ENCODE measurements at regions not wholly inside any gene's neighbourhood (a gene's known extent, or its start where the extent isn't known, plus 50 kb on each side); places are given as distances from the start of the nearest gene placed in this dataset.

DNA sequence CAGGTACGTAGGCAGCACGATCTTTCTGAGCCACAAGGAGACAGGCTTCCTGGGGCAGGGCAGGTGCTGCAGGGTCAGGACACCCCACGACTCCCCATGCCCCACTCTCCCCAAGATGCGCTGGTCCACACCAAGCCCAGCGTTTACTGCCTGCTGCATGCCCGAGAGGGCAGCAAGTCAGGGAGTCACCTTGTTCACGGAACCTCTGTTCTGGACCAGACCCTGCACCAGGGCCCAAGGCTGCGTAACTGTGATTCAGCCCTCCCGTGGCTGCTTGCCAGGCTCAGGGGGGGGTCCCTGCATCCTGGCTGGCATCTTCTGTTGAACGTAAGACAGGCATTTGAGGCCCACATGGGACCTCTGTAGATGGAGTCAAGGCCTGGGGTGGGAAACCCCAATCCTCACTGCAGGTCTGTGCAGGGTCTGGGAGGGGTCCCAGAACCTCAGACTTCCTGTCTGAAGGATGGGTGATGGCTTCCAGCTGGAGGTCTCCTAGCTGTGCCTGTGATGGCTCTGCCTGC is 228.6 kb upstream of the RTL1 start:
- DNase-seq, result no peak
- no peak overlapping the region for H3K4me3 ChIP-seq (ENCODE audit: low read depth, low read length)
- TF ChIP-seq, protein P1, sequence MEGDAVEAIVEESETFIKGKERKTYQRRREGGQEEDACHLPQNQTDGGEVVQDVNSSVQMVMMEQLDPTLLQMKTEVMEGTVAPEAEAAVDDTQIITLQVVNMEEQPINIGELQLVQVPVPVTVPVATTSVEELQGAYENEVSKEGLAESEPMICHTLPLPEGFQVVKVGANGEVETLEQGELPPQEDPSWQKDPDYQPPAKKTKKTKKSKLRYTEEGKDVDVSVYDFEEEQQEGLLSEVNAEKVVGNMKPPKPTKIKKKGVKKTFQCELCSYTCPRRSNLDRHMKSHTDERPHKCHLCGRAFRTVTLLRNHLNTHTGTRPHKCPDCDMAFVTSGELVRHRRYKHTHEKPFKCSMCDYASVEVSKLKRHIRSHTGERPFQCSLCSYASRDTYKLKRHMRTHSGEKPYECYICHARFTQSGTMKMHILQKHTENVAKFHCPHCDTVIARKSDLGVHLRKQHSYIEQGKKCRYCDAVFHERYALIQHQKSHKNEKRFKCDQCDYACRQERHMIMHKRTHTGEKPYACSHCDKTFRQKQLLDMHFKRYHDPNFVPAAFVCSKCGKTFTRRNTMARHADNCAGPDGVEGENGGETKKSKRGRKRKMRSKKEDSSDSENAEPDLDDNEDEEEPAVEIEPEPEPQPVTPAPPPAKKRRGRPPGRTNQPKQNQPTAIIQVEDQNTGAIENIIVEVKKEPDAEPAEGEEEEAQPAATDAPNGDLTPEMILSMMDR (IDR thresholded peaks at IDR 0.05; ENCODE audit: low read depth, low read length), result no peak
- H3K9me3 ChIP-seq, result no peaks in the 10 kb centered on the region
- H3K4me1 ChIP-seq, result 0 out of 2 replicates have a peak, but pooled peaks cover 4% of the 10 kb centered on the region
- no peaks in the 10 kb centered on the region for H3K27me3 ChIP-seq
- no peaks in the 10 kb centered on the region for H3K36me3 ChIP-seq

- TF ChIP-seq, protein P1 (IDR thresholded peaks at IDR 0.05; ENCODE audit: low read depth, low read length), result no peak
These were observed 229.1 kb upstream of the RTL1 start for GRCh38 chr14:101132588-101132987.

DNA sequence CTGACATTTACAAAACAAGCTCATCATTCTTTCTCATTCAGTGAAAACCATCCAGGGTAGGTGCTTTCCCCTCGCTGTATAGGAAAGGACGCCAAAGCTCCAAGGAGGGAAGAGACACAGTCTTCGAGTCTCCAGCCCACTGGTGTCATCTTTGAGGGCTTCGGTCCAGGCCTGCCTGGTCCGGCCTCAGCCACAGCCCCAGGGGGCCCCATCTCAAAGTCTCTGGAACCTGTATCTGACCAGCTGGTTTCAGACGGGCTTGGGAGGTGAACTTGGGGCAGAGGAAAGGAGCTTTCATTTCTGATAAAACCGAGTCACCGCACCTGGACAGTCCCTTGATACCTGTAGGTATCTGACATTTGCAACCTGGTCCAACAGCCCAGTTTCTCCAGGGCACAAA is 229.5 kb upstream of the RTL1 start:
- no peaks in the 10 kb centered on the region for H3K9me3 ChIP-seq
- H3K36me3 ChIP-seq, result no peaks in the 10 kb centered on the region
- 0 out of 2 replicates have a peak, but pooled peaks cover 4% of the 10 kb centered on the region for H3K4me1 ChIP-seq
- TF ChIP-seq, protein P1 (IDR thresholded peaks at IDR 0.05; ENCODE audit: low read depth, low read length), result no peak
- DNase-seq, result no peak
- H3K27me3 ChIP-seq, result no peaks in the 10 kb centered on the region
- H3K4me3 ChIP-seq (ENCODE audit: low read depth, low read length), result no peak overlapping the region

More at GRCh38 chr14:101132588-101132987, 229.1 kb upstream of the RTL1 start:
- Histone ChIP-seq H3K36me3 (no peaks in the 10 kb centered on the region), H3K4me3 (ENCODE audit: low read depth, low read length) (no peak overlapping the region), H3K4me1 (0 out of 2 replicates have a peak, but pooled peaks cover 4% of the 10 kb centered on the region), H3K27me3 (no peaks in the 10 kb centered on the region), H3K9me3 (no peaks in the 10 kb centered on the region)
- no peak for DNase-seq

GRCh38 chr14:101134161-101134631 is 230.7 kb upstream of the RTL1 start:
- no peaks in the 10 kb centered on the region for H3K9me3 ChIP-seq
- no peak overlapping the region for H3K4me3 ChIP-seq (ENCODE audit: low read depth, low read length)
- no peaks in the 10 kb centered on the region for H3K27me3 ChIP-seq
- no peaks in the 10 kb centered on the region for H3K36me3 ChIP-seq
- DNase-seq, result no peak
- 0 out of 2 replicates have a peak, but pooled peaks cover 4% of the 10 kb centered on the region for H3K4me1 ChIP-seq
- TF ChIP-seq, protein P1 (IDR thresholded peaks at IDR 0.05; ENCODE audit: low read depth, low read length), result no peak

- H3K27me3 ChIP-seq, result no peaks in the 10 kb centered on the region
- H3K9me3 ChIP-seq, result no peaks in the 10 kb centered on the region
- no peak overlapping the region for H3K4me3 ChIP-seq (ENCODE audit: low read depth, low read length)
- 0 out of 2 replicates have a peak, but pooled peaks cover 4% of the 10 kb centered on the region for H3K4me1 ChIP-seq
- H3K36me3 ChIP-seq, result no peaks in the 10 kb centered on the region
- DNase-seq, result no peak
- TF ChIP-seq, protein P1 (IDR thresholded peaks at IDR 0.05; ENCODE audit: low read depth, low read length), result no peak
These were observed 231.4 kb upstream of the RTL1 start for GRCh38 chr14:101134851-101135433.

Data from BE2C (cell line).